Thyroid gland (tissue), 4 donors: ENCODE measurements at regions not wholly inside any gene's neighbourhood (a gene's known extent, or its start where the extent isn't known, plus 50 kb on each side); places are given as distances from the start of the nearest gene placed in this dataset.

Source experiments
- POLR2A ChIP-seq, 2 donors: fragments of 450-650 bp; IDR thresholded peaks; one replicate each; pipeline ENCODE4 v1.6.1; 2017; ENCODE audit warnings: antibody characterized with exemption in 2 of 2, mild to moderate bottlenecking in 2 of 2, moderate library complexity in 1 of 2
- TF ChIP-seq, protein P1 (sequence below), 6 experiments: fragments of 200-600 bp in 3 of 6; fragments of 450-650 bp in 3 of 6; sonication (generic) in 3 of 6; IDR thresholded peaks; one replicate each; pipeline ENCODE4 v1.5.1; 2016 to 2019; ENCODE audit warnings: antibody characterized with exemption in 6 of 6, mild to moderate bottlenecking in 2 of 6, inconsistent platforms in 1 of 6, moderate library complexity in 1 of 6

GRCh38 chr18:42548493-42548892 lies 567.0 kb downstream of the RIT2 start:
- no peak for TF ChIP-seq POLR2A (IDR thresholded peaks at IDR 0.05)
- TF ChIP-seq, protein P1, sequence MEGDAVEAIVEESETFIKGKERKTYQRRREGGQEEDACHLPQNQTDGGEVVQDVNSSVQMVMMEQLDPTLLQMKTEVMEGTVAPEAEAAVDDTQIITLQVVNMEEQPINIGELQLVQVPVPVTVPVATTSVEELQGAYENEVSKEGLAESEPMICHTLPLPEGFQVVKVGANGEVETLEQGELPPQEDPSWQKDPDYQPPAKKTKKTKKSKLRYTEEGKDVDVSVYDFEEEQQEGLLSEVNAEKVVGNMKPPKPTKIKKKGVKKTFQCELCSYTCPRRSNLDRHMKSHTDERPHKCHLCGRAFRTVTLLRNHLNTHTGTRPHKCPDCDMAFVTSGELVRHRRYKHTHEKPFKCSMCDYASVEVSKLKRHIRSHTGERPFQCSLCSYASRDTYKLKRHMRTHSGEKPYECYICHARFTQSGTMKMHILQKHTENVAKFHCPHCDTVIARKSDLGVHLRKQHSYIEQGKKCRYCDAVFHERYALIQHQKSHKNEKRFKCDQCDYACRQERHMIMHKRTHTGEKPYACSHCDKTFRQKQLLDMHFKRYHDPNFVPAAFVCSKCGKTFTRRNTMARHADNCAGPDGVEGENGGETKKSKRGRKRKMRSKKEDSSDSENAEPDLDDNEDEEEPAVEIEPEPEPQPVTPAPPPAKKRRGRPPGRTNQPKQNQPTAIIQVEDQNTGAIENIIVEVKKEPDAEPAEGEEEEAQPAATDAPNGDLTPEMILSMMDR (IDR thresholded peaks at IDR 0.05), result no peak
